ENCODE measurements at regions not wholly inside any gene's neighbourhood (a gene's known extent, or its start where the extent isn't known, plus 50 kb on each side); places are given as distances from the start of the nearest gene placed in this dataset.
"Not testable (repeated sequence)": the region's sequence is repeated elsewhere in the genome, so short reads cannot be mapped to it uniquely, and the experiment has no call there.

DNA sequence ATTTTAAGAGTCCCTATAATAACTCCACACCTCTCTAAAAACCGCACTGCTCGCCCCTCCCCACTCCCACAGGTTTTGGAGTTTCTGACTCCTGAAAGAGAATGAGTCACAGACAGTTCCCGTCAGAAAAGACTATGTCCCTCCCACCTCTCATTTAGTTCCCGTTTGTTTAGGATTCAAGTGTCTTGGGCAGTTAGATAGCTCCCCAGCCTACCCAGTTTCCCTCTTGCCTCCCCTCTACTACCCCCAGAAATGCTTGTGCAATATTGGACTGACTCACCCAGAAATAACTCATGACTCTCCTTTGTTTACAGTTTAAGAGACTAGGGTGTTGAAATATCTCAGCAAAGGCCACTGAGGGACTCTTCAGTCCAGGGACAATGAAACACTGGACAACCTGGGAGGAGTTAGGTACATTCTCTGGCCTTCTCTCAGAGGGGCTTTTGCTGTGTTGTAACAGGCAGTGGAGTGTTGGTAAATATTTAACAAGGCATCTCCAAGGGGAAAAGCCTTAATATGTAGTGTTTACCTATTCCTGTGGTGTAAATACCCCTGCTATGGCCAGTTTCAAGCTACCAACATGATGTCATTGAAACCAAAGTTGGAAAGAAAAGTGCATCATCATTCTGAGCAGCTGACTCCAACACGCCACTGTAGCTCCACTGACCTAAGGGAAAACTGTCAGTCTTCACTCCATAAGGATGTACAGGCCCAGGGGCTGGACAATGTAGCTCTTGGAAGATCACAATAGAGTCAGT, 96.1 kb upstream of the CHD2 start:
- DNase-seq (ENCODE audit: low read depth, low spot score), result peak; percentile 87

DNA sequence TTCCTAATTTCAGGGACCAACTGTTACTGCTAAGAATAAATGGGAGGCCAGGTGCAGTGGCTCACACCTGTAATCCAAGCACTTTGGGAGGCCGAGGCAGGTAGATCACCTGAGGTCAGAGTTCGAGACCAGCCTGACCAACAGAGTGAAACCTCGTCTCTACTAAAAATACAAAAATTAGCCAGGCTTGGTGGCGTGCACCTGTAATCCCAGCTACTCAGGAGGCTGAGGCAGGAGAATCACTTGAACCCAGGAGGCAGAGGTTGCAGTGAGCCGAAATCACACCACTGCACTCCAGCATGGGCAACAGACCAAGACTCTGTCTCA, 95.6 kb upstream of the CHD2 start:
- not testable (repeated sequence) for DNase-seq (ENCODE audit: low read depth, low spot score)

DNA sequence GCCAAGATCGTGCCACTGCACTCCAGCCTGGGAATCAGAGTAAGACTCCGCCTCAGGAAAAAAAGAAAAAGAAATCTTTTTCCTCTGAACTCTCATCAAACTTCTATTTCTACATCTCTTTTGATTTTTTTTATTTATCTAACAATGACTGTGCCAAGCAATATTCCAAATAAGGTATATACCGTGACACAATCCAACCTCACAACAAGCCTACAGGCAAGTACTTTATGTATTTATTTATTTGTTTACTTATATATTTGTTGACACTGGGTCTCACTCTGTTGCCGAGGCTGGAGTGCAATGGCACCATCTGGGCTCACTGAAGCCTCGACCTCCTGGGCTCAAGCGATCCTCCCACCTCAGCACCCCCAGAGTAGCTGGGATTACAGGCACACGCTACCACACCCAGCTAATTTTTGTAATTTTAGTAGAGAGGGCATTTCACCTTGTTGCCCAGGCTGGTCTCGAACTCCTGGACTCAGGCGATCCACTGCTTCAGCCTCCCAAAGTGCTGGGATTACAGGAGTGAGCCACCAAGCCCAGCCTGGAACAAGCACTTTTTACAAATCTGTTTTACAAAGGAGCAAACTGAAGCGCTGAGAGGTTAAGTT, 94.9 kb upstream of the CHD2 start:
- no peak for DNase-seq (ENCODE audit: low read depth, low spot score)

DNA sequence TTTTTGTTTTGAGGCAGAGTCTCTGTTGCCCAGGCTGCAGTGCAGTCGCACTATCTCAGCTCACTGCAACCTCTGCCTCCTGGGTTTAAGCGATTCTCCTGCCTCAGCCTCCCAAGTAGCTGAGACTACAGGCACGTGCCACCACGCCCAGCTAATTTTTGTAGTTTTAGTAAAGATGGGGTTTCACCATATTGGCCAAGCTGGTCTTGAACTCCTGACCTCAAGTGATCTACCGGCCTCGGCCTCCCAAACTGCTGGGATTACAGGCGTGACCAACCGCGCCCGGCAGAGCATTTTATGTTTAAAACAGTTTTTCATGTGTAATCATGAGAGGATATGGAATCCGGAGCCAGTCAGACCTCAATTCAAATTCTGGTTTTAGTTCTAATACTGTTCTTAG, 94.0 kb upstream of the CHD2 start:
- not testable (repeated sequence) for DNase-seq (ENCODE audit: low read depth, low spot score)

DNA sequence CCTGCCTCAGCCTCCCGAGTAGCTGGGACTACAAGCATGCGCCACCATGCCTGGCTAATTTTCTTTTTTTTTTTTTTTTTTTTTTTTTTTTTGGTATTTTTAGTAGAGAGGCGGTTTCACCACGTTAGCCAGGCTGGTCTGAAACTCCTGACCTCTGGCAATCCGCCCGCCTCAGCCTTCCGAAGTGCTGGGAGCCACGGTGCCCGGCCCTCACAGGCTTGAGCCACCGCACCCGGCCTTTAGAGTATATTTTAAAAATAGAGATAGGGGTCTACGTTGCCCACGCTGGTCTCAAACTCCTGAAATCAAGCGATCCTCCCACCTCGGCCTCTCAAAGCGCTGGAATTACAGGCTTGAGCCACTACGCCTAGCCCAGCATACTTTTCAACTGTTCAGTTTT, 93.4 kb upstream of the CHD2 start:
- no peak for DNase-seq (ENCODE audit: low read depth, low spot score)

DNA sequence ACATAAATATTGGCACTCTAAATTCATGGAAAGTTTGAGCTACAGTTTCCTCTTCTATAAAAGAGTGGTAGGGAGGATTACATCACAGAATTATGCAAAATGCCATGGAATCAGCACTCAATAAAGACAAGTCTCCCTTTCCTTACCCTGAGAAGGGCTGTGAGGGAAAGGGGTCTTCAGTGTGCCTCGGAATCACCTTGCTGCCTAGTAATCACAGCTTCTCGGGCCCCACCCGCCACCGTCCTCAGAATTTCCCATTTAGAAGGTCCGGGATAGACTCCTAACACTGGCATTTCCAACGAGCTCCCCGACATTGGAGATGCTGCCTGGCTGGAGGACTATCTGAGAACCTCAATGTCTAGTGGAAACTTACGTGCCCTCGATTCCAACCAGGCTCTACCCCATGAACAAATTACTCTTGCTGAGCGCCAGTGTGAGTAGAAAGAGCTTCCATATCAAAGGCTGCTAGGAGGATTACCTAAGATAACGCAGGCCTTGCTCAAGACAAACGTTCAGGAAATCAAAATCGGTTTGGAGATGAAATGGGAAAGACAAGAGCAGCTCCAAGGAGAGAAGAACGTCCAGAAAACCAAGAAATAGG, 92.1 kb upstream of the CHD2 start:
- no peak for DNase-seq (ENCODE audit: low read depth, low spot score)

DNA sequence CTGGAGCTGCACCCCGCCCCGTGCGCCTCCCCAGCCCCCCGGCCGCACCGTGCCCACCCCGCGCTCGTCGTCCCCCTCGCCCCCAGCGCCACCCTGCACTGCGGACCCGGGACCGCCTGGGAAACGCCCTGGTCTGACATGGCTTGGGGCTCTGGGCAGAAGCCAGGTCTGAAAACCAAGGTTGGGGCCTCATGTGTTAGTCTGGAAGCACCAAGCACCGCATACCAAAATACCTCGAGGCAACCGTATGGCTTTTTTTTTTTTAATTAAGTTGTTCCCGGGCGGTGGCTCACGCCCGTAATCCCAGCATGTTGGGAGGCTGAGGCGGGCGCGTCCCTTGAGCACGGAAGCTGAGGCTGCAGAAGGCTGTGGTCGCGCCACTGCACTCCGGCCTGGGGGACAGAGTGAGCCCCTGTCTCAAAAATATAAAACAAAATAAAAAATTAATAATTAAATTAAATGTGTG, 91.5 kb upstream of the CHD2 start:
- no peak for DNase-seq (ENCODE audit: low read depth, low spot score)

DNA sequence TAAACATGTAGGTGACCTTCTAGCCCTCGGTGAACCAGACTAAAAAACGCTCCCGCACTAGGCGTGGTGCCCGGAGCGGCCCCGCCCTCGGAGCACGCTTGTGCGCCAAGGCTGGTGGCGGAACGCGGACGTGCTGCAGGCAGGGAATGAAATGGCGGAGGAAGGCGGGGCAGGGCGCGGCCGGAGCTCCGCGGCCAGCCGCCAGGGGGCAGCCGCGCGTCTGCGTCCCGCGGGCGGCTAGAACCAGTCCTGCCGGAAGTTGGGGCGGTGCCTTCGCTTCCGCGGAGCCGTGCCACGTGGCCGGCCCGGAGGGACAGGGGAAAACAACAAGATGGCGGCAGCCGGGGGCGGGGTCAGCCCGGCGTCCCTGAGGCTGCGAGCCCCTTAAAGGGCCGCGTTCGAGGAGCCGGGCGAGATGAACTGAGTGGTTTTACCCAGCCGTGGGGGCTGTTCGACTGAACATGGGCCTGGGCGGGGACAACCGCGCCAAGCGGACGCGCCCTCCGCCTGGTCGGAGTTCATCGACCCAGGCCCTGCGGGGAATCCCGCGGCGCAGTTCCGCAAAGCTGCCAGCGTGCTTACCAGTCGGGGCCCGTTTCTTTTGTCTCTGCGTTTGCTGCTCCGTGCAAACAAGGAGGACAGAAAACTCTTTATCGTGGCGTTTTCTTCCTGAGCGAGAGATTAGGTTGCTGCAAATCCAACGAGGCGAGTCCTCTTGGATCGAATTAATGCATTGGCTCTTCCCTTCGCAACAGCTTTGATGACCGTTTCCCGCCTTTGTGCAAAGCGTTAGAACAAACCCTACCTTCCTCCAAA, 90.9 kb upstream of the CHD2 start:
- peak; percentile 87 for DNase-seq (ENCODE audit: low read depth, low spot score)

DNA sequence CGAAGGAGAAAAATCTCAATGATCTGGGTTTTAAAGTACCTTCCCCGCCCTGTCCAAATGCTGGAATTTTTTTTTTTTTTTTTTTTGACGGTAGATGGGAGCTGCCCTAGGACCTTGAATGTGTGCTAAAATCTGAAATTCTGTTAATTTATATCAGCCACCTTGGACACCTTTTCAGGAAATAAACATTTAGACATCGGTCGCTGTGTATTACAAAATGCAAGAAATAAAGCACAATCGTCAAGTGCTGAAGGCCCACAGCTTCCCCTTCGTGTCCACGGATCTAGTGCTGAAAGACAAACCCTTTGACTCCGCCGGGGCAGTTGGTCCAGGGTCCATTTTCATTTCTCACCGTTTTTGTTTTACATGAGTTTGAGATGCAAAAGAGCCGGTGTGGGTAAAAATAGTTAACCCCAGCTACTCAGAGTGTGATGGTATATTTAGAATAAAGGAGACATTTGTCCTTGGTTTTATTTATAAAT, 90.2 kb upstream of the CHD2 start:
- DNase-seq (ENCODE audit: low read depth, low spot score), result no peak

DNA sequence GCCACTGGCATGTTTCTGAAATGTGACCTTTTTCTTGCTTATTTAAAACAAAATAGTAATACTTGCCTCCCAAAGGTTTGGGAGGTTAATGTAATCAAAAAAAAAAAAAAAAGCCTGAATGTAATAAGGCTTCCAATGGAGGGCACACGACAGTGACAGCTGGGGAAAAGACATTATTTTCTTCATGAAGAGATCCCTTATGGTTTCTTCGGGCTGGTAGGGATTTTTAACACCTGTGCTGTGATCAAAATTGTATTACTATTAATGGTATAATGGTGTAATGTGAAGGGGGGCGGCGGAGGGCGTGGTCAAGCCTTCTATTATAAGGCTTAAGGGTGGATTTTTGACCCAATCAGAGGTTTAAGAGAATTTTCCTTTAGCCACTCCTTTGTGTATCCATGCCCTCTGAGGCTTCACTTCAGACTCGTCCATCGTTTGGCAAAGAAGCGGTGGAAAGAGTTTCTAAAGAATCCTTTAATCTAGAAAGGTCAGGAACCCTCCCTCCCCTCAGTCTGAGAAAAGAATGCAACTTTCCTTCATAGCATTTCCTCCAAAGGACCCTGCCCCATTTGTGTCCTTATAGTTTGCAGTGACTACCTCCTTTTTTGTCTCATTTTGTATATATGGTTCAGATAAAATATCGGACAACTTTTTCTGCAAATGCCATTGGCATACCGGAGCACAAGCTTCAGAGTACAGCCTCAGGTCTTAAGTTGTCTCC, 89.5 kb upstream of the CHD2 start:
- DNase-seq (ENCODE audit: low read depth, low spot score), result no peak

DNA sequence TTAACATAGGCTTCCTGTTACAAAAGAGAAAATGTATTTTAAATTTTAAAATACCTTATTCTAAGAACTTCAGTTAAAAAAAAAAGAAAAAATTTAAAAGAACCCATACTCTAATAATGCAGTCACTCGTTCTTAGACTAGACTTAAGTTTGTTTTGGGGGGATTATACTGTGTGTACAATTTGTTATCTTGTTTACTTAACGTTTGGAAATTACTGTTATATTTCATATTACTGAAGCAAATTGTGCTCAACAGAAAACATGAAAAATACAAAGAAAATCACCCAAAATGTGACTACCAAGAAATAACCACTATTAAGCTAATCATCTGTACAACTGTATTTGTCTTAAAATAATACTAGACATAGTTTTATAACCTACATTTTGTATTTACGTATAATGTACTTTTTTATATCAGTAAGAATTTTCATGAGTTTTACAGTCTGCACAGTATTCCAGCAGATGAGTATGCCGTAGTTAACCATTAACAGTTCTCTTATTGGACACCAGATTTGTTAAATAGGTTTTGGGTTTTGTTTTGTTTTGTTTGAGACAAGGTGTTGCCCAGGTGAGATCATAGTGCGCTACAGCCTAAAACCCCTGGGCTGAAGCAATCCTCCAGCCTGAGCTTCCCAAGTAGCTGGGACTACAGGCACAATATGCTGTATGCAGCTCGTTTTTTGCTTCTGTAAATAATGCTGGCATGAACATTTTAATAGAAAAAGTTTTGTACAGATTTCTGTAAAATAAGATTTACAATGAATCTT, 88.8 kb upstream of the CHD2 start:
- no peak for DNase-seq (ENCODE audit: low read depth, low spot score)

DNA sequence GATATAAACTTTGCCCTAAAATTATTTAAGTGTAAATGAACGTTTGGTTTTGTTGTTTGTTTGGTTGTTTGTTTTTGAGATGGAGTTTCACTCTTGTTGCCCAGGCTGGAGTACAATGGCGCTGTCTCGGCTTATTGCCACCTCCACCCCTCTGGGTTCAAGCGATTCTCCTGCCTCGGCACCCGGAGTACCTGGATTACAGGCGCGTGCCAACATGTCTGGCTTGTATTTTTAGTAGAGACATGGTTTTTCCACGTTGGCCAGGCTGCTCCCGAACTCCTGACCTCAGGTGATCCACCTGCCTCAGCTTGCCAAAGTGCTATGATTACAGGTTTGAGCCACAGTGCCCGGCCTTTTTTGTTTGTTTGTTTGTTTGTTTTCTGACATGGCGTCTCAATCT, 87.9 kb upstream of the CHD2 start:
- no peak for DNase-seq (ENCODE audit: low read depth, low spot score)

DNA sequence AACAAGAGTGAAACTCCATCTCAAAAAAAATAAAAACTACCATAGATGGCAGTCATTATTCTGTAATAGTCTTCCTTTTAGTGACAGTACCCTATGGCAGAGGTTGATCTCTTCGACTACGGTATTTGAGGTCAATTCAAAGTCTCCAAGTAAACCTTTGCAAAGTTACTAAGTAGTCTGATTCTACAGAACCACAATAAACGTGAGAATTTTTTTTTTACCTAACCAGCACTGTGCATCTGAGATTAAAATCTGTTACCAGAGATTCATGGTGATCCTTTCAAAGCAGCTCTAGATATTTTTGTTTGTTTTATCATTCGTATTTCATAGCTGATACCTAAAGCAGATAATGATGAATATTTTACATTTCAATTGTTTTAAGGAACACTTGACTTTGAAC, 86.6 kb upstream of the CHD2 start:
- no peak for DNase-seq (ENCODE audit: low read depth, low spot score)

DNA sequence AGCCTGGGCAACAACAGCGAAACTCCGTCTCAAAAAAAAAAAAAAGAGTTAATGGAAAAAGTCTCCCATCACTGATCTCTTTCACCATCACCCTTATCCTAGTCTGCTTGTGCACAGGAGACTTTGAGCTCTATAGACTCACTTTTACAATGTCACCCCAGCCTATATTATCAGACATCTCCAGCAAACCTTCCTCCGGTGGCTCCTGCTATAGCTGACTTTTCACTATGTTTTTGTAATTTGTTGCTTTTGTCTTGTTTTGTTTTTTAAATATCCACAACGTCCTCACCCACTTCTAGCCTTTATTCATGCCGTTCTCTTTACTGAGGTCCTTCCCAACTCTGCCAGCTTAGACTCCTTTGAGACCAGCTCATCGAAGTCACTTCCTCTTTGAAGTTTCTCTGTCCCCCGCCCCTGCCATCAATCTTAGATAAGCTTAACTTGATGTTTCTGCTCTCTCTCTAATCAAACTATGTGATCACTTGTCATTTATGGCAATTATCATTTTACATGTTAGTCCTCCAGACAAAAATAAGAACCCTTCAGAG, 82.7 kb upstream of the CHD2 start:
- no peak for DNase-seq (ENCODE audit: low read depth, low spot score)

DNA sequence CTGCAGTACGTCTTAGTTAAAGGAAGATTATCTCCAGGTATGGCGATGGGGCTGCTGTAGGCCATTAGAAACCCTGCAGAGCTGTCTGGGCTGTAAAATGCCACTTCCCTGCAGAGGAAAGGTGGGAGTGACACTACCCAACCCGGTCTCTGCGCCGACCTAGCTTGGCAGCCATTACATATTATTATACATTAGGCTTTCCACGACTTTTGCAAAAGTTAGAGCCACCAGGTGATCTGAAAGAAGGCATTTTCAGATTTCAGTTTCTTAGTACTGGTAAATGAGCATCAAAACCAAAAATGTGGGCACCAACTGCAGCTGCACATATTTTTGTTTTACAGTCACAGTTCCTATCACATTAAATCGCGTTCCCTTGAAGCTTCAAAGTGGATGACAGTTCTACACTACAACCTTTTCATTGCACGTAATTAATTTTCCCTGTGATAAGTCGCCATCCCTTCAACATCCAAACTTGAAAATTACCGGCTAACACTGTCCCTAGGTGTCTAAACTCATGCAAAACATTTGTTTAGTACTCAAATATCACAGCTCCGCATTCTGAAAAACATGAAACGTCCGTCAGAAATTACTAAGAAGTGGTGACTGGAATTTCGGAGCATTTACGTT, 81.4 kb upstream of the CHD2 start:
- DNase-seq (ENCODE audit: low read depth, low spot score), result no peak

DNA sequence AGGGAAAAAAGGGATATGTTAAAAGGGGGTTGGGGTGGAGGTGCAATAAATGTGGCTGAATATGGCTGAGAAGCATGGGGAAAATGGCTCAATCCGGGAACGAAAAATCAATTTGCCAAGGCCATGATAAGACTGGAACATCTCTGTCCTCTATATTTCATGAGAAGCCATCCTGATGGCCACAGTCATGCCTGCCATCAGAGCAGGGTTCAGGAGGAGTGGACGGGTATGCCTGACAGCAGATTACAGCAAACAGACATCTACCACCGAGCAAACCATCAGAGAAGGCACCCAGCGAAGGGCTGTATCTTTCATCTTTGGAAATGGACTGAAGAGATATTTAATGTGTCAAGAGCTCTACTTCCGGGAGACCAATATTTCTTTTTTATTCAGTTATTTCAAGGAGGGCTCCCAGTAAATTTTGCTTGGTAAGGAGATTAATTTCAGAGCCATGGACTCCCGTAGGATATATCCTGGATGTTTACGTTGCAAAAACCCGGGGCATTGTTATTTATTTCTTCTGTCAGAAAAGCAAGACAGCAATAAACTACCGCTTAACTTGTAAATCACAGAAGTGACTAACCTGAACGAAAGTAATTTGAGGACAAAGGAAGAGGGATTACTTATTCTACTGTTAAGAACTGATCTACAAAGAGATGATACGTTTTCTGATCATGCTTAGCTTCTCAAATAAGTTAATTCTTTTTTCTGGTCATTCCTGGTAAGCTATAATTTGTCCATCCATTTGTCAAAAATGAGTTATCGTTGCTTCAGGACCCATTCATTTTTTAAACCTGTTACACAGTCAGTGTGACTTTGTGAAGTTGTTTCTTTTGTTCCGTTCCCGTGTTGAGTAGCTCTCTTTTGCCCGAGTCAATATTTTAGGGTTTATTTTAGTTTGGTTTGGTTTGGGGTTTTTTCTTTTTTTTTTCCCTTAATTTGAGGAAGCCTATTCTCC, 80.6 kb upstream of the CHD2 start:
- no peak for DNase-seq (ENCODE audit: low read depth, low spot score)

DNA sequence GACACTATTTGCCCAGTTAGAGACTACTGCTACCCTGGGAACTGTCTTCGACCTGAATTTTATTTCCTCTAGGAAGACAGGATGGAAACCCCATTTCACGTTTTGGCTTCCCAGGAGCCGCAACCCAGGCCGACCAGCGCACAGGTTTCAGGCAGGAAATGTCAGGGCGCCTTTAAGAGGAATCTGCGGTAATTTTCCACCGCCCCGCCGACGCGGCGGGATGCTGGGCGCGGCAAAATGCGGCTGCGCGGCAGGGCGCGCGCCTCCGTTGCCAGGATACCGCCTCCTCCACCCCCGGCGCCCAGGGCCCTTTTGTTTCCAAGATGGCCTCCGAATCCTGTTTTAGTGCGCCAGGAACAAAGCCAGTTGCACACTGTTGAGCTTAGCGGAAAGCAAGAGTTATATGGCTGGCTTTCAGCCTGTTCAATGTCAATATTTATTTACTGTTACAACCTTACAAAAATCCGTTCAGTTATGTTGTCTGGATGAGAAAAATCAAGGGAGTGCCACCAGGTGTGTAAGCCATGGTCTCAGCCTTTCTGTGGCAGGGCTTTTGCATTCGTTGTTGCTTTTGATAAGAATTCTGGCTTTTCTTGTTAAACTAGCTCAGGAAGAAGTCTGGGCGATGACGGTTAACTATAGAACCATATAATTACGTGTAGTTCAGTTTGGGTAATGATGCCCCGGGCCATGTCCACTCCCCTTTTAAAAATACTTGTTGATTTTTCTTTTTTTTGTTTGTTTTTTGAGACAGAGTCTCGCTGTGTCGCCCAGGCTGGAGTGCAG, 79.7 kb upstream of the CHD2 start:
- peak; percentile 79 for DNase-seq (ENCODE audit: low read depth, low spot score)

DNA sequence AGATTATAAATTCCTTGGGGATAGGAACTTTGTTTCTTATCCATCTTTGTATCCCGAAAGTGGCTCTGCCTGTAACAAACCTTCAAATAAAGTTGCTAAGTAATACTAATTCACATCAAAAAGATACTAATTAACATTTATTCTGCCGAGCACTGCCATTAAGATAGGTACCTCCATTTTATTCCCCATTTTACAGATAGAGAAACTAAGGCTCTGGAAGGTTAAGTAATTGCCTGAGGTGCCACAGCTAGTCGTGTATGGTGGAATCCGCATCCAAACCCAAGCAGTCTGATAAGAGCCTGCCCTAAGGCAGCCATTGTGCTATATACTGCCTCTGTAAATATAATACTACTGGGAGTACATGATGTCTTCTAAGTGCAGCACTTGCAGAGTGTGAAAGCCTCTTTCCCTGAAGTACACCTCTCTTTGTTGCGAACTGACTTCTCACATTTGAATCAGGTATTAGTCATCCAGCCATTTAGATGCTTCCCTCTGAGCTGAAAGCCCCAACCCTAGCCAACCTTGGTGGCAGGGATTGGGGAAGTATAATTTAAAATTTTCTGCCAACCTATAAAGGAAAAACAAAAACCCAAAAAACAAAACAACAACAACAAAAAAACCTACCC, 78.5 kb upstream of the CHD2 start:
- no peak for DNase-seq (ENCODE audit: low read depth, low spot score)

All from brain pericyte (primary cell).